ENCODE measurements at regions not wholly inside any gene's neighbourhood (a gene's known extent, or its start where the extent isn't known, plus 50 kb on each side); places are given as distances from the start of the nearest gene placed in this dataset.

- H3K4me3 ChIP-seq (ENCODE audit: low read depth, low read length): no peak overlapping the region
- TF ChIP-seq CTCF (IDR thresholded peaks at IDR 0.05; ENCODE audit: insufficient read depth, low read length, missing control alignments): no peak
- ChIA-PET POLR2A (no interaction called here), CTCF (no interaction called here)
- no peak for DNase-seq (ENCODE audit: low read depth, low spot score)
Measured at GRCh38 chr2:5379811-5380210, 312.4 kb upstream of the SOX11 start.

GRCh38 chr2:5385596-5385995 is 306.6 kb upstream of the SOX11 start:
- no peak for TF ChIP-seq CTCF (IDR thresholded peaks at IDR 0.05; ENCODE audit: insufficient read depth, low read length, missing control alignments)
- no peak overlapping the region for H3K4me3 ChIP-seq (ENCODE audit: low read depth, low read length)
- ChIA-PET CTCF (no interaction called here), POLR2A (no interaction called here)
- no peak for DNase-seq (ENCODE audit: low read depth, low spot score)

- no peak overlapping the region for H3K4me3 ChIP-seq (ENCODE audit: low read depth, low read length)
- TF ChIP-seq CTCF (IDR thresholded peaks at IDR 0.05; ENCODE audit: insufficient read depth, low read length, missing control alignments): no peak
- POLR2A ChIA-PET: no interaction called here
- no peak for DNase-seq (ENCODE audit: low read depth, low spot score)
- CTCF ChIA-PET: no interaction called here
Measured at GRCh38 chr2:5387406-5387805, 304.8 kb upstream of the SOX11 start.

GRCh38 chr2:5389740-5390139 is 302.4 kb upstream of the SOX11 start:
- DNase-seq (ENCODE audit: low read depth, low spot score): no peak
- TF ChIP-seq CTCF (IDR thresholded peaks at IDR 0.05; ENCODE audit: insufficient read depth, low read length, missing control alignments): no peak
- POLR2A ChIA-PET: no interaction called here
- CTCF ChIA-PET: no interaction called here
- H3K4me3 ChIP-seq (ENCODE audit: low read depth, low read length): no peak overlapping the region

GRCh38 chr2:5391362-5391761 is 300.8 kb upstream of the SOX11 start:
- no peak for DNase-seq (ENCODE audit: low read depth, low spot score)
- H3K4me3 ChIP-seq (ENCODE audit: low read depth, low read length): no peak overlapping the region
- ChIA-PET POLR2A (no interaction called here), CTCF (no interaction called here)
- TF ChIP-seq CTCF (IDR thresholded peaks at IDR 0.05; ENCODE audit: insufficient read depth, low read length, missing control alignments): no peak

GRCh38 chr2:5392658-5393057 is 299.5 kb upstream of the SOX11 start:
- no peak overlapping the region for H3K4me3 ChIP-seq (ENCODE audit: low read depth, low read length)
- CTCF ChIA-PET: no interaction called here
- TF ChIP-seq CTCF (IDR thresholded peaks at IDR 0.05; ENCODE audit: insufficient read depth, low read length, missing control alignments): no peak
- no peak for DNase-seq (ENCODE audit: low read depth, low spot score)
- POLR2A ChIA-PET: no interaction called here

Measured in AG04449 (cell line).